Activated CD4-positive, alpha-beta T cell treated with anti-CD3 and anti-CD28 coated beads, Interleukin-2, amount 50 U/mL, for 24 hours (primary cell): ENCODE measurements at regions not wholly inside any gene's neighbourhood (a gene's known extent, or its start where the extent isn't known, plus 50 kb on each side); places are given as distances from the start of the nearest gene placed in this dataset.
"Not testable (repeated sequence)": the region's sequence is repeated elsewhere in the genome, so short reads cannot be mapped to it uniquely, and the experiment has no call there.

Experiments used
- DNase-seq, 2 donors: peaks; one replicate each; pipeline ENCODE4 v3.0.0-alpha.2; 2020; ENCODE audit warnings: low read depth in 1 of 2, low spot score in 1 of 2

DNA sequence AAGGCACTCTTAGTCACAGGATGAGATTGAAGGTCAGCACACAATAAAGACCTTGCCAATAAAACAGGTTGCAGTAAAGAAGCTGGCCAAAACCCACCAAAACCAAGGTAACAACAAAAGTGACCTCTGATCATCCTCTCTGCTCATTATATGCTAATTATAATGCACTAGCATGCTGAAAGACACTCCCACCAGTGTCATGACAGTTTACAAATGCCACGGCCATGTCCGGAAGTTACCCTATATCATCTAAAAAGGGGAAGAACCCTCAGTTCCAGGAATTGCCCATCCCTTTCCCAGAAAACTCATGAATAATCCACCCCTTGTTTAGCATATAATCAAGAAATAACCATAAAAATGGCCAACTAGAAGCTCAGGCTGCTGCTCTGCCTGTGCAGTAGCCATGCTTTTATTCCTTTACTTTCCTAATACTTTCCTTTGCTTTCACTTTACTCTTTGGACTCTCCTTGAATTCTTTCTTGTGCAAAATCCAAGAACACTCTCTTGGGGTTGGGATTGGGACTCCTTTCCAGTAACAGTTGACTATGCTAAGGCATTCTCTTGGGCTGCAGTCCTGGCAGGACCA lies 527.3 kb upstream of the MAP3K7 start:
- no peak for DNase-seq

DNA sequence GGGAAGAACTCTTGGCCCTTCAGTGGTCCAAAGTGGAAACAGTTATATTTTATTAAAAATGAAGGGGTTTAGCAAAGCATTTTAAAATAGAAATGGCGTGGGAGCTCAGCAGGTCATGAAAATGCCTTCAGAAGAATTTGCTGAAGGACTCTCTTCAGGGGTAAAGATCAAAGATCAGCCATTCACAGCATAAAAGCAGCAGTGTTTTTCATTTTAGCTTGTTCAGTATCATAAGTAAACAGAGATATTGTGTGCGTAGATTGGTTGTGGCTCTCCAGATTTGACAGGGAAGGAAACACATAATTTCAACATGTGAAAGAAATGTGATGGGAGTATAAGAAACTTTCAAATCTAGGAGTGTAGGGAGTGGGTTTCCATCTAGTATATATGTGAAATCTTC lies 519.2 kb upstream of the MAP3K7 start:
- no peak for DNase-seq

DNA sequence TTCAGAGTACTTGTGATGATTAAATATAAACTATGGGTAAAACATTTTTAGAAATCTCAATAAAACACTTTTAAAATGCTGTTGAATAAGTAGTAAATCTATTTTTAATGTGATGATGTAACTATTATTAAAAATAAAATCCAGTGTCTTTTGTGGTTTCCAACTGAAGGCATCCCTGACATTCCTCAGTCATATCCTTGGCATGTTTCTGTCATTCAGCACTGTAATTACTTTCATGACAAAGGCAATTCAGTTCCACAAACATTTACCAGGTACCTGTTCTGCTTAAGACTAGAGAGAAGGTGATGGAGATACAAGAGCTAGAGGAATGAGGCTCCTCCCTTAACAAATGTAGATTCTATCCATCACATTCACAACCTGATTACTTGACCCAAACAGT lies 518.7 kb upstream of the MAP3K7 start:
- no peak for DNase-seq

DNA sequence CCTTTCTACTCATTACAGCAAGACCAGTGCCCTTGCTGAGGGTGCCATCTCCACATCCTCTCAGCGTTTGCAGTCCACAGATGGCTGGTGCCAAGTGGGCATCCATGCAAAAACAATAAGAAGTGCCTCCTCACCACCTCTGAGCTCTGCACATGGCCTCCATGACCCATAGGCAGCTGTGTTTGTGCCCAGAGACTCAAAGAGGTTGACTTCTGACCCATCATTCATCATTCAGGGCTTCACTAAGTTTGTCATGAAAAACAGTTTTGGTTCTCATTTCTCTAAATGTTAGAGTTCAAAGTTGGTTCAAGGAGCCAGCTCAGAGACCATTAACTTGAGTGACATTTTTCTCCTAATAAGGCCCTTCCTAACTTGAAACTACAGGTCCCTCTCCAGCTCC lies 512.6 kb upstream of the MAP3K7 start:
- no peak for DNase-seq

DNA sequence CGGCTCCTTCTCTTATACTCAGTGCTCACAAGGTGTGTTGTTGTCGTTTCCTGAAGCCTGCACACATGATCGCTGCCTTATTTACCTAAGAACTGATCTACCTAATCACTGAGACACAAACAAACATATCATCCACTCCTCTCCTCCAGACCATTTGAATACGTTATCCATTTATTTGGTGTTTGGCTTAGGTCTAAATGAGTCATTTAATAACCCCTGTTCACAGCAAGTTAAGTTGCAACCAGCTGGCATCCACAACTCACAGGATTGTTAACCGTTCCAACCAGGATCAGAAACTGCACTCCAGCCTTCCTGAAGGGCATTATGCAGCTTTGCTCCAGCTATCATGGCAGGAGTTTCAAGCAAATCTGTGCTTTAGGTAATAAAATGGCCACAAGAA lies 511.1 kb upstream of the MAP3K7 start:
- DNase-seq, result no peak

DNA sequence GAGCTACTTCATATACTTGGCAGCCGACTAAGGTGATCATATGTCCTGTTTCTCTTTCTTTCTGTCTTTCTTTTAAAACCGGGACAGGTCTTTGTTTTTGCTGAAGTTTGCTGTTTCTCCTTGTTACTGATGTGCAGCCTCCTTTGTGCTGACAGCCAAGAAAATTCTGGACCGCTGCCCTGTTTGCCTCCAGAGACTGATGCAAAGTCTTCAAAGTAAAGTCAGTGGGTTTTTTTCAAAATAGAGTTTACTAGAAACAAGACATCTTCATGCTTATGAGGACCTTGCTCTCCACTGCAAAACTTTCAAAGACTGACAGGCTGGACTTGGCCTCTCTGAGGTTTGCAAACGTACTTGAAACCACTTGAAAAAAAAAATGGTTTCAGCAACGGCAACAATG lies 510.5 kb upstream of the MAP3K7 start:
- DNase-seq, result no peak

DNA sequence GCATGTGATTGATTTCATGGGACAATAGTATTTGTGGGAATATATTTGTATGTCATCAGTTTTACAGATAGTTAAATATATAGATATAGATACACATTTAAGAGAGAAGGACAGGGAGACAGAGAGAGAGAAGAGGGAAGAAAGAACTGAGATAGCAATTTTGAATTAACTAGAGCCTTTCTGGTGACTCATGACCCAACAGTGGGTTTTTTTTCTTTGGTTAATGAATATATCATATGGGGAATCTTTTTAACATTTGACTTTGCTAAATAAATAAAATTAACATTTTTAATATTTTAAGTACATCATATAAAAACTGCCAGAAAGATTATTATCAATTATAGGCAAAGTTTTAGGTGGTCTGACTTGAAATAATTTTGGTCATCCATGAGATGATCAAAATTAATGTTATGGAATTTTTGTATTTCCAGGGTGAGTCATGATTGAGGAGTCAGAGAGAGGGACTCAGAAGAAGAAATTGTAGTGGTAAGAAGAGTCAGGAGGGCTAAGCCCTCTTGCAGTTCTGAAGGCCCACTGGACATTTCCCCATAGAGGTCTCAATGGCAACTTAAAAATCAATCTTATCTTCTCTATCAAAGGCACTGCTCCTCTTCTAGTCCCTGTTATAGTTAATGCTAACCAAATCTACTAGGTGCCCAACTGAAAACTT lies 508.1 kb upstream of the MAP3K7 start:
- DNase-seq, result no peak

DNA sequence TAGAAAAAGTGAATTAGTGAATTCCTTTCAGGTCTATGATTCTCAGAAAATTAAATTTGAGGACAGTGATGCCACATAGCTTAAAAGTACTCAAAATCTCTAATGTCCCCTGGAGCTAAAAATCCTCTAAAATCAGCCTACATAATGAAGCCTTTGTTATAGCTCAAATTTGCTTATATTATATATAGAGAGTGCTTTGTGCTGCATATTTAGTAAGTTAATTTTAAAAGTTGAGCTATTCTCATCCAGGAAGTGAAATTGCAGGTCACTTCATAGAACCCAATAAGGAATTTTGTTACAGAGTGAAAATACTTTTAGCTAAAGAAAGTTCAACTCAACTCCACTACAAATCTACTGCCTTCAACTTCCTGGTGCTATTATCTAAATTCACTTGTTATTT lies 507.5 kb upstream of the MAP3K7 start:
- DNase-seq, result no peak

DNA sequence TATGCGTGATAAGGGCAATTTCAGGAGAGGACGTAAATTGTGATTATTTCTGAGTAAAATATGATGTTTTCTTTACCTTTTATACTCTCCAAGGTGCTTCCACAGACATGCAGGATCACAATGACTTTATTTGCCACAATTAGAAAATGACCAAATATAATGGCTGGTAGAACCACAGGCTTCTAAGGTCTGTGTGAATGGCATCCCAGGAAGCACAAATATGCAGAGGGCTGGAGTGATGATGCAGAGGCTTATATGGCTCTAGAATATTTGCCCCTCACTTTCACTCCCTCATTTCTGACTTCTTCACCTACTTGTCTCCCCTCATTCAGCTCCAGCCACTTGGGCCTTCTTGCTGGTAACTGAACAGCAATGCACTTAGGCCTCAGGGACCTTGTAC lies 502.1 kb upstream of the MAP3K7 start:
- no peak for DNase-seq

DNA sequence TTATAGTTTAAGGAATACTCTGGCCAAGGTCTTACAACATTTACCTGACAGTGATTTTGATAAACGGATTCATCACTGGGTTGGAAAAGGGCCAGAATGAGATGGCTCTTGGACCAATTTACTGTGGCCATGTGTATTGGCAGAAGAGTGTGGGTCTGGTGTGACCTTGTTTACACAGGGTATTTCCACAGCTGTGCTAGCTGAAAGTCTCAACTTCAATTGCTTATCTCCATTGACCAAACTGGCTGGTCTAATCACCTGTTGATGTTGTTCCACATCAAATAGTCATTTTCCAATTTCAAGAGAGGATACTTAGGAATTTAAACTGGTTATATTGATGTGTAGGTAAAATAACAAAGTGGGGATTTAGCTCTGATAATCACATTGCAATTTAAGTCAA lies 501.6 kb upstream of the MAP3K7 start:
- no peak for DNase-seq

DNA sequence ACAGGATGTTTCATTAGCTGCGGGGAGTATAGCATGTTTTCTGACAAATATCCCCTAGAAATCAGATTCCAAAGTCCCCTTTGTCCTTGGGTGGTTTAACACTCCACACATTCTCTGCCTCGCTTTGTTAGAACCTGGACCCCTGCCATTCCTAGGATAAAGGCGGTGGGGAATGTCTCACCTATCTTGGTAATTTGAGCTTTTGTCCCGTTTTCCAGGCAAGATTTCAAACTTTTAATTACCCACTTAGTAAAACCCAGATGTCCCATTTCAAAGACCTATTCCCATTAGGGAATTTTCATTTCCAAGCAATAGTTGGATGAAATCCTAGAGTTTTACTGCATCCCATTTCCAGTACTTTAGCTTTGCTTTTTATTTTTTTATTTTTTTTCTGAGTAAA lies 501.0 kb upstream of the MAP3K7 start:
- DNase-seq, result no peak

DNA sequence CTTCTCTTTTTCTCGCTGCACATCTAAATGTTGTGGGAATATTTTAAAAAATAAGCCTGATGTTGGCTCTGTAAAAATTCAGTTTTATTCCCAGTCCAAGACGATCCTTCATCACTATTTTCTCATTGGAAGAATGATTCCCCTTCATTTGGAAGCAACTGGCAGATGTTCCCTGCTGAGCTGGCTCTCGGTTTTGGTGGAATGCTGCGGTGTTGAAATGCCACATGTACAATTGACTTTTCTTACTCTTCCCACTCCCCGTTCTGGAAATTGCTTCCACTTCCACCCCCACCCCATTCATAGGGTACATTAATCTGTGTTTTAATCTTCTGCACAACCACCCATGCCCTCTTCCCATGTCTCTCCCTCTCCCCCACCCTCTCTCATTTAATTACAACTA lies 496.3 kb upstream of the MAP3K7 start:
- DNase-seq, result no peak

DNA sequence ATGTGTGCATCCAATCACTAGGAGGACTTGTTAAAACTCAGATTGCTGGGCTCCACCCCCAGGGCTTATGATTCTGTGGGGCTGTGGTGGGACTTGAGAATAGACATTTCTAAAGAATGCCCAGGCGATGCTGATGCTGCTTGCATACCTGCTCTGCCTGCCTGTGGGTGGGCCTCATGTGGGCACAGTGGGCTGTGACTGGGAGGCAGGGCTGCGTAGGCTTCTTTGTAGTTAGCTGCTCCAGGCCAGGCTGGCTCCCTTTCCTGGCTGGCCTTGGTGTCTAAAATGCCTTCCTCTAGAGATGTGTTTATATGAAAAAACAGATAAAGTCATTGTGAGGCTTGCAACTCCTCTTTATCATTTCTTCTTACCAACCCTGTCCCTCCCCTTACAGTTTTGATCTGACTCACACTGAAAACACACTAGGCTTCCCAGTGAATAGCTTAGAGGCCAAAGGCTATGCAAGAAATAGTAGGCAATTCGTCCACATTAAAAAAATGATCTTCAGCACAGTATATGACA lies 495.5 kb upstream of the MAP3K7 start:
- no peak for DNase-seq

DNA sequence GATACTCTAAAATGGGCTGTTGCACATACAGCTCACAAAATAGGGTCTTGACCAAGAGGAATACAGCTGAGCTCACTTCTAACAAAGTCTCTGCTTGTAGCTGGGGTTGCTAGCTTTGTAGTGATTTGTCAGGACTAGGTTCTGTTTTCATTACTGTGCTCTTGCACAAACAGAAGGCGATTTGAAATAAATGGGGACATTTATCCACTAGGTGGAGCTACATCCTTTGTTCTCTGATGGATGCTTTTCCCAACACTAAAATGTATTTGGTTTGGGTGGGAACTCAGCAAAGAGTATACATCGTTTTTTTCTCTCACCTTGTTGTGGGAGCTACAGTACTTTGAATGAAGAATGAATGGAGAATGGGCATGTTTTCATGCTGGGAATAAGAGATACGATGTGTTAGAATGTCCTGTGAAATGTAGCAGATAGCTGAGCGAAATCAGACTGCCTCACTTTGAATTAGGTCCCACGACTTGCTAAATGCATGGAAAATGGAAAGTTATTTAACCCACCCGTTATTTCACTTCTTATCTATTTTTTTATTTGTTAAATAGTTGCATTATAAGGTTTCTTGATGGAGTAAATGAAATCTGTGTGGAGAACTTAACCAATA lies 494.7 kb upstream of the MAP3K7 start:
- no peak for DNase-seq

DNA sequence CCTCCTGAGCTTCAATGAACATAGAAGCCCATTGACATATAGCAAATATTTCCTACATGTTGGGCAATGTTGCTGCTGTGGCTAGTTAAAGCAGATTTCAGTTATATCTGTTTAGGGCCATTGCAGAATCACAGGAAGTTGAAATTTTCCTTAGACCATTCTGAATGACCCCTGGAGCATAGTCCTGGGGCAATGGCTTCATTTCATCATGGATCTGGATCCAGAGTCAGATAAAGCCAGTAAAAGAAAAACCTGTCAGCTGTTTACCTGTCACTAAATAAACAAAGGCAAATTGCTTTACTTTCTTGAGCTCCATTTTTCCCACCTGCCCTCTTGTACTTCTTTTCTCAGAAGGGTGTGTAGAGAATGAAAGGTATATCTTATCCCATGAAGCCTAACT lies 494.0 kb upstream of the MAP3K7 start:
- DNase-seq, result no peak

DNA sequence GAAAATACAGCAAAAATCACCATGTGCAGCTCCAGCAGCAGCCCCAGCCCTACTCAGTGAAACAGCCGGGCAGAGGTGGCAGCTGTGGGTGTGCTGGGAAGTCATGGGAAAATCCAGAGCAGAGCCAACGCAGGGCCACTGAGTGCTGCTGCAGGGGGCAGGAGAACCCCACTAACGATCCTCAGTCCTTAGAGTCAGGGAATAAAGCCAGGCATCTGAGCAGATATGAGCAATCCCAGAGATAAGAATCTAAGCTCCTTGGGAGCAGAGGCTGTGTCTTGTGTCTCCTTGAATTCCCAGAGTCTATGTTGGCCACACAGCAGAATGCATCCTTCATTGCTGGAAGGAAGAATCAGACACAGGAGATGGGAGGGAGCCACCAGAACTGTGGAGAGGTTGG lies 493.1 kb upstream of the MAP3K7 start:
- no peak for DNase-seq

DNA sequence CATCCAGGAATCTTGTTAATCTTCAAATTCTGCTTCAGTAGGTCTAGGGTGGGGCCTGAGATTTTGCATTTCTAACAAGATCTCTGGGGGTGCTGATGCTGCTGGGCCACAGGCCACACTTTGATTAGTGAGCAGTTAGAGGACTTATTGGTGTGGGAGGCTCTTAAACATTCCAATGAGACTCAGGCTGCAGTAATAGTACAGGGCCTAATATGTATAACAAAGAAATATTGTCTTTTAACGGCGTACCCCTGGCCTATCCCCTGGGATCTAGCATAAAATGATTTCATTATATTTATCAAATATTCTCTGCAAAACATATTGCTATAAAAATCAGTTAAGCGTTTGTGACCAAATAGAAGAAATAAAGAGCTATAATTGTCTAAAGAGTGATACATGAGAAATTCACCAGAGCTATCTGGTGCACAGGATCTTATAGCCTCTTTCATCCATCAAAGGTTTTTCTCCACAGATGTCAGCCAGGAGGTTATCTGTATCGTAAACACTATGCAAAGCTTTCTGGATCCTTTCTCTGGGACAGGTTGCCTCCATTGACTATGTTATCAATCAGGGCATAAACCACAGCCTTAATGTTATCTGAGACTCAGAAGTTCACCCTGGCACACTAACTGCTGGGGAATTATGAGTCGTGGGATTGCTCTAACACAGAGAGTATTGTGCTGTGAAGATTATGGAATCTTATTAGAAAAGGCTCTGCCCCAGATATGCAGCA lies 488.5 kb upstream of the MAP3K7 start:
- DNase-seq, result no peak

DNA sequence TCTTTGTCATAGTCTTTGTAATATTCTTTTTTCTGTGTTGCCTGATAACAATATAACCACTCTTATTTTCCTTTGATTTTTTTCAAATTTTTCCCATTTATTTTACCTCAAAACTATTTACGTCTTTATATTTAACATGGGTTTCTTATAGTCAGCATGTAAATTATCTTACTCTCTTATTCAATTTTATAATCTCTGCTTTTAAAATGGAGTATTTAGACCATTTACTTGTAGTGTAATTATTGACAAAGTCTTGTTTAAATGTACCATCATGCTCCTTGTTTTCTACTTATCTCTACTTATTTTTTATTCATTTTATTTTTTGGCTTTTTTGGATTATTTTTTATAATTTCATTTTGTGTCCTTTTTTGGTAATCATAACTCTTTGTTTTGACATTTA lies 476.5 kb upstream of the MAP3K7 start:
- DNase-seq, result no peak

DNA sequence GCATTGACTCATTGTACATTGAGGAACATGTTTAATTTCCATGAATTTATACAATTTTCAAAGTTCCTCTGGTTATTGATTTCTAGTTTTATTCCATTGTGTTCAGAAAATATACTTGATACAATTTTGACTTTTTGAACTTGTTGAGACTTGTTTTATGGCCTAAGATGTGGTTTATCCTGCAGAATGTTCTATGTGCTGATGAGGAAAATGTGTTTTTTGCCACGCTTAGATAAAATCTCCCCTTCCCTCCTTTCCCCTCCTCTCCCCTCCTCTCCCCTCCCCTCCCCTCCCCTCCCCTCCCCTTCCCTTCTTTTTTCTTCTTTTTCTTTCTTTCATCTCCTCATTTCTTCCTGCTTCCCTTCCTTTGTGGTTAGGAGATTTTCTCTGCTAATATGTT lies 470.8 kb upstream of the MAP3K7 start:
- DNase-seq, result no peak

DNA sequence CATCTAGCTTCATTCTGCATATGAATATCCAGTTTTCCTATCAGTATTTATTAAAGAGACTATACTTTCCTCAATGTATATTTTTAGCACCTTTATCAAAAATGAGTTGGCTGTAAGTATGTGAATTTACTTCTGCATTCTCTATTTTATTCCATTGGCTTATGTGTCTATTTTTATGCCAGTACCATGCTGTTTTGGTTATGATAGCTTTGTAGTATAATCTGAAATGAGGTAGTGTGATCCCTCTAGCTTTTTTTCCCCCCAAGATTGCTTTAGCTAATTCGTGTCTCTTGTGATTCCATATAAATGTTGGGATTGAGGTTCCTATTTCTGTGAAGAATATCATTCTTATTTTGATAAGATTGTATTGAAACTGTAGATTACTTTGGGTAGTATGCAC lies 469.1 kb upstream of the MAP3K7 start:
- DNase-seq, result no peak

DNA sequence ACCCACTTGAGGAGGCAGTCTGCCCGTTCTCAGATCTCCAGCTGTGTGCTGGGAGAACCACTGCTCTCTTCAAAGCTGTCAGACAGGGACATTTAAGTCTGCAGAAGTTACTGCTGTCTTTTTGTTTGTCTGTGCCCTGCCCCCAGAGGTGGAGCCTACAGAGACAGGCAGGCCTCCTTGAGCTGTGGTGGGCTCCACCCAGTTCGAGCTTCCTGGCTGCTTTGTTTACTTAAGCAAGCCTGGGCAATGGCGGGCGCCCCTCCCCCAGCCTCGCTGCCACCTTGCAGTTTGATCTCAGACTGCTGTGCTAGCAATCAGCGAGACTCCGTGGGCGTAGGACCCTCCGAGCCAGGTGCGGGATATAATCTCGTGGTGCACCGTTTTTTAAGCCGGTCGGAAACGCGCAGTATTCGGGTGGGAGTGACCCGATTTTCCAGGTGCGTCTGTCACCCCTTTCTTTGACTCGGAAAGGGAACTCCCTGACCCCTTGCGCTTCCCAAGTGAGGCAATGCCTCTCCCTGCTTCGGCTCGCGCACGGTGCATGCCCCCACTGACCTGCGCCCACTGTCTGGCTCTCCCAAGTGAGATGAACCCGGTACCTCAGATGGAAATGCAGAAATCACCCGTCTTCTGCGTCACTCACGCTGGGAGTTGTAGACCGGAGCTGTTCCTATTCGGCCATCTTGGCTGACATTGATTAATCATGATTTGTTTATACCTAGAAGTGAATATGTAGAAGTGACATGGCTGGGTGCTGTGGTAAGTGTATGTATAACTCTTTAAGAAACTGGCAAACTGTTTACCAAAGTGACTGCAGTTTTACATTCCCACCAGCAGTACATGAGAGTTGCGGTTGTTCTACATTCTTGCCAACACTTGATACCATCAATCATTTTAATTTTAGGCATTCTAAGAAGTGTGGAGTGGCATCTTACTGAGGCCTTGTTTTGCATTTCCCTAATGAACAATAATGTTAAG lies 465.9 kb upstream of the MAP3K7 start:
- not testable (repeated sequence) for DNase-seq
